ENCODE measurements at regions not wholly inside any gene's neighbourhood (a gene's known extent, or its start where the extent isn't known, plus 50 kb on each side); places are given as distances from the start of the nearest gene placed in this dataset.

- Histone ChIP-seq H3K9ac (ENCODE audit: low read length) (no peak overlapping the region), H3F3A (ENCODE audit: insufficient read depth, low read length, poor library complexity, severe bottlenecking) (no peaks in the 10 kb centered on the region), H3K4me2 (ENCODE audit: low read length) (no peak overlapping the region), H3K9me2 (ENCODE audit: insufficient read depth, low read length) (no peaks in the 10 kb centered on the region), H3K27me3 (ENCODE audit: insufficient read depth, low read depth, low read length) (no peaks in the 10 kb centered on the region), H3K4me3 (ENCODE audit: low read length) (no peak overlapping the region), H3K9me3 (ENCODE audit: low read length) (no peaks in the 10 kb centered on the region), H3K79me2 (replicated peaks; ENCODE audit: insufficient read depth, low read length) (no peaks in the 10 kb centered on the region), H2AFZ (ENCODE audit: low read depth, low read length) (no peak overlapping the region), H3K27ac (ENCODE audit: low read length) (no peak overlapping the region), H3K36me3 (ENCODE audit: insufficient read depth, low read length) (no peaks in the 10 kb centered on the region), H4K20me1 (ENCODE audit: insufficient read depth) (no peaks in the 10 kb centered on the region)
- TF ChIP-seq RAD21 (conservative IDR thresholded peaks at IDR 0.05) = no peak
- no peak for TF ChIP-seq POLR2AphosphoS5 (IDR thresholded peaks at IDR 0.05)
- no peak for TF ChIP-seq EP300 (conservative IDR thresholded peaks at IDR 0.05; ENCODE audit: poor library complexity, severe bottlenecking)
- TF ChIP-seq EZH2 (IDR thresholded peaks at IDR 0.05; ENCODE audit: borderline replicate concordance, insufficient read depth, low read length, poor library complexity, severe bottlenecking) = no peak
- TF ChIP-seq MXI1 (conservative IDR thresholded peaks at IDR 0.05; ENCODE audit: poor library complexity, severe bottlenecking) = no peak
Observed at GRCh38 chr6:150684714-150685459, 85.2 kb downstream of the PLEKHG1 start.

GRCh38 chr6:150685860-150686259 is 86.2 kb downstream of the PLEKHG1 start:
- H3K9me2 ChIP-seq (ENCODE audit: insufficient read depth, low read length) = no peaks in the 10 kb centered on the region
- no peaks in the 10 kb centered on the region for H3K79me2 ChIP-seq (replicated peaks; ENCODE audit: insufficient read depth, low read length)
- H3K36me3 ChIP-seq (ENCODE audit: insufficient read depth, low read length) = no peaks in the 10 kb centered on the region
- TF ChIP-seq SMC3 (conservative IDR thresholded peaks at IDR 0.05; ENCODE audit: poor library complexity) (no peak), POLR2AphosphoS5 (IDR thresholded peaks at IDR 0.05) (no peak), REST (IDR thresholded peaks at IDR 0.05; ENCODE audit: borderline replicate concordance) (no peak), EZH2 (IDR thresholded peaks at IDR 0.05; ENCODE audit: borderline replicate concordance, insufficient read depth, low read length, poor library complexity, severe bottlenecking) (no peak), RAD21 (conservative IDR thresholded peaks at IDR 0.05) (no peak), EP300 (conservative IDR thresholded peaks at IDR 0.05; ENCODE audit: poor library complexity, severe bottlenecking) (no peak), MXI1 (conservative IDR thresholded peaks at IDR 0.05; ENCODE audit: poor library complexity, severe bottlenecking) (no peak), TAF1 (IDR thresholded peaks at IDR 0.05; ENCODE audit: low read depth) (no peak)
- TF ChIP-seq, protein P1, sequence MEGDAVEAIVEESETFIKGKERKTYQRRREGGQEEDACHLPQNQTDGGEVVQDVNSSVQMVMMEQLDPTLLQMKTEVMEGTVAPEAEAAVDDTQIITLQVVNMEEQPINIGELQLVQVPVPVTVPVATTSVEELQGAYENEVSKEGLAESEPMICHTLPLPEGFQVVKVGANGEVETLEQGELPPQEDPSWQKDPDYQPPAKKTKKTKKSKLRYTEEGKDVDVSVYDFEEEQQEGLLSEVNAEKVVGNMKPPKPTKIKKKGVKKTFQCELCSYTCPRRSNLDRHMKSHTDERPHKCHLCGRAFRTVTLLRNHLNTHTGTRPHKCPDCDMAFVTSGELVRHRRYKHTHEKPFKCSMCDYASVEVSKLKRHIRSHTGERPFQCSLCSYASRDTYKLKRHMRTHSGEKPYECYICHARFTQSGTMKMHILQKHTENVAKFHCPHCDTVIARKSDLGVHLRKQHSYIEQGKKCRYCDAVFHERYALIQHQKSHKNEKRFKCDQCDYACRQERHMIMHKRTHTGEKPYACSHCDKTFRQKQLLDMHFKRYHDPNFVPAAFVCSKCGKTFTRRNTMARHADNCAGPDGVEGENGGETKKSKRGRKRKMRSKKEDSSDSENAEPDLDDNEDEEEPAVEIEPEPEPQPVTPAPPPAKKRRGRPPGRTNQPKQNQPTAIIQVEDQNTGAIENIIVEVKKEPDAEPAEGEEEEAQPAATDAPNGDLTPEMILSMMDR (IDR thresholded peaks at IDR 0.05; ENCODE audit: poor library complexity, severe bottlenecking) = no peak
- no peak overlapping the region for H3K9ac ChIP-seq (ENCODE audit: low read length)
- no peak overlapping the region for H3K4me3 ChIP-seq (ENCODE audit: low read length)
- no peak overlapping the region for H2AFZ ChIP-seq (ENCODE audit: low read depth, low read length)
- no peaks in the 10 kb centered on the region for H3F3A ChIP-seq (ENCODE audit: insufficient read depth, low read length, poor library complexity, severe bottlenecking)
- H3K27ac ChIP-seq (ENCODE audit: low read length) = no peak overlapping the region
- H3K9me3 ChIP-seq (ENCODE audit: low read length) = no peaks in the 10 kb centered on the region
- no peak overlapping the region for H3K4me2 ChIP-seq (ENCODE audit: low read length)
- H3K27me3 ChIP-seq (ENCODE audit: insufficient read depth, low read depth, low read length) = no peaks in the 10 kb centered on the region
- no peaks in the 10 kb centered on the region for H4K20me1 ChIP-seq (ENCODE audit: insufficient read depth)

Measured in neural cell (in vitro differentiated cells).